K562 (cell line): ENCODE measurements at regions not wholly inside any gene's neighbourhood (a gene's known extent, or its start where the extent isn't known, plus 50 kb on each side); places are given as distances from the start of the nearest gene placed in this dataset.

Source experiments
- ATAC-seq: fragments of 200-7000 bp; cut with Tn5 transposase; 3 replicates; pipeline ENCODE4 v1.9.1; 2020; ENCODE audit warnings: moderate library complexity
- BruUV-seq: library from RNA; stranded (reverse); fragments of 400-500 nt; replicated peaks from 2 replicates; lab custom pipeline; 2021; lab: Mats Ljungman, UMichigan
- CTCF ChIA-PET: fragments of 300-600 bp; formaldehyde crosslinking; extraction: SDS; loops from one replicate; lab custom pipeline; 2021; ENCODE audit warnings: low intra/inter-chr PET ratio; lab: Yijun Ruan, JAX
- POLR2A ChIA-PET: fragments of 300-600, 350-650 bp; sonication (Branson Sonifier 250); formaldehyde crosslinking; extraction: SDS; loops from one replicate; lab custom pipeline; 2021; ENCODE audit warnings: antibody characterized with exemption, inconsistent platforms; lab: Yijun Ruan, JAX
- DNase-seq, 4 experiments: peaks; one replicate each; pipeline versions ENCODE4 v3.0.0 to v3.0.0-alpha.2; 2011 to 2018; ENCODE audit warnings: low spot score in 3 of 4, mixed read lengths in 3 of 4; ENCODE audit errors: extremely low read depth in 1 of 4
- FAIRE-seq: peaks from 2 replicates; lab custom pipeline; 2011; peaks lifted over from hg19 to GRCh38; lab: Jason Lieb, UNC
- H2AFZ ChIP-seq: 2 replicates; pipeline ENCODE4 v1.6.0; 2011; ENCODE audit warnings: low read depth, low read length, control low read depth, inconsistent platforms
- H3K27ac ChIP-seq: fragments of 200-600 bp; 3 replicates; pipeline ENCODE4 v1.8.0; 2011; ENCODE audit warnings: low read depth, mild to moderate bottlenecking, control low read depth, inconsistent platforms, low read length, moderate library complexity, mixed read lengths; ENCODE audit errors: extremely low read depth
- H3K27me3 ChIP-seq, 2 experiments: fragments of 300-600 bp in 1 of 2; 2 replicates in 1 of 2; 3 replicates in 1 of 2; pipeline versions ENCODE4 v1.6.0 to v1.8.0; 2011; ENCODE audit warnings: inconsistent platforms in 2 of 2, low read length in 2 of 2, mild to moderate bottlenecking in 1 of 2, mixed read lengths in 1 of 2, moderate library complexity in 1 of 2; ENCODE audit not compliant: control insufficient read depth in 2 of 2, insufficient read depth in 2 of 2
- H3K36me3 ChIP-seq: fragments of 300-600 bp; 3 replicates; pipeline ENCODE4 v1.8.0; 2011; ENCODE audit warnings: mild to moderate bottlenecking, low read length, inconsistent platforms; ENCODE audit not compliant: control insufficient read depth, insufficient read depth
- H3K4me1 ChIP-seq, 2 experiments: fragments of 200-600 bp in 1 of 2; replicated peaks in 1 of 2; 2 replicates in 1 of 2; 3 replicates in 1 of 2; pipeline versions ENCODE4 v1.5.1 to v1.8.0; 2011; ENCODE audit warnings: inconsistent platforms in 2 of 2, low read length in 2 of 2, mild to moderate bottlenecking in 1 of 2, mixed read lengths in 1 of 2, moderate library complexity in 1 of 2; ENCODE audit not compliant: control insufficient read depth in 2 of 2, insufficient read depth in 2 of 2
- H3K4me2 ChIP-seq: 2 replicates; pipeline ENCODE4 v1.6.1; 2011; ENCODE audit warnings: low read length, control low read depth, inconsistent platforms, mixed read lengths; ENCODE audit not compliant: insufficient read depth
- H3K4me3 ChIP-seq: fragments of 200-600 bp; sonication (generic), shearing (Covaris generic); 2 replicates; pipeline ENCODE4 v1.5.1; 2016; ENCODE audit warnings: control low read depth, inconsistent platforms
- H3K79me2 ChIP-seq: fragments of 200-600 bp; 3 replicates; pipeline ENCODE4 v1.8.0; 2011; ENCODE audit warnings: low read length, inconsistent platforms; ENCODE audit not compliant: control insufficient read depth, insufficient read depth
- H3K9ac ChIP-seq, 2 experiments: 2 replicates each; pipeline versions ENCODE4 v1.6.0 to v1.6.1; 2011; ENCODE audit warnings: low read depth in 2 of 2, low read length in 2 of 2, control low read depth in 1 of 2, inconsistent platforms in 1 of 2, mild to moderate bottlenecking in 1 of 2, mixed read lengths in 1 of 2; ENCODE audit not compliant: insufficient read depth in 1 of 2
- H3K9me1 ChIP-seq: one replicate; pipeline ENCODE4 v1.6.0; 2011; ENCODE audit warnings: inconsistent platforms, mild to moderate bottlenecking, low read length, moderate library complexity; ENCODE audit not compliant: control insufficient read depth, insufficient read depth
- H3K9me3 ChIP-seq: replicated peaks from 2 replicates; pipeline ENCODE4 v1.5.1; 2011; ENCODE audit warnings: low read depth, low read length, inconsistent platforms; ENCODE audit not compliant: control insufficient read depth, insufficient read depth
- H4K20me1 ChIP-seq: replicated peaks from 2 replicates; pipeline ENCODE4 v1.6.1; 2011; ENCODE audit warnings: low read length, inconsistent platforms, mixed read lengths; ENCODE audit not compliant: control insufficient read depth, insufficient read depth
- CSDE1 ChIP-seq, 2 experiments: fragments of 450-650 bp; IDR thresholded peaks; 2 replicates each; pipeline ENCODE4 v1.6.1; 2016; ENCODE audit warnings: mild to moderate bottlenecking in 1 of 2
- FOXJ2 ChIP-seq: fragments of 200-800 bp; sonication (Bioruptor generic); IDR thresholded peaks from 2 replicates; pipeline ENCODE4 v1.6.1; 2016; ENCODE audit warnings: missing genetic modification characterization, missing compliant biosample characterization
- KLF1 ChIP-seq: fragments of 450-650 bp; IDR thresholded peaks from 2 replicates; pipeline ENCODE4 v1.6.1; 2016; ENCODE audit warnings: missing genetic modification characterization, missing compliant biosample characterization
- RNF219 ChIP-seq: fragments of 250-450 bp; sonication (Bioruptor Pico); IDR thresholded peaks from 2 replicates; pipeline ENCODE4 v1.5.0; 2022; ENCODE audit warnings: mild to moderate bottlenecking
- SMAD1 ChIP-seq: fragments of 150-350 bp; IDR thresholded peaks from 2 replicates; pipeline ENCODE4 v1.6.1; 2014; ENCODE audit warnings: low read length, low read depth; ENCODE audit not compliant: partially characterized antibody
- SMC3 ChIP-seq: conservative IDR thresholded peaks from 2 replicates; pipeline ENCODE4 v1.6.1; 2011; ENCODE audit warnings: low read depth, low read length, improper control_type of control experiment; ENCODE audit not compliant: insufficient read depth
- TFAP4 ChIP-seq: sonication (generic); formaldehyde crosslinking; IDR thresholded peaks from 2 replicates; pipeline ENCODE4 v1.8.0; 2022; ENCODE audit warnings: missing genetic modification reagents, mild to moderate bottlenecking, moderate library complexity, borderline replicate concordance
- ZBTB1 ChIP-seq: sonication (generic); formaldehyde crosslinking; IDR thresholded peaks from 2 replicates; pipeline ENCODE4 v1.8.1; 2023; ENCODE audit warnings: missing genetic modification reagents, low read depth, mild to moderate bottlenecking, borderline replicate concordance
- ZBTB49 ChIP-seq: sonication (generic); formaldehyde crosslinking; IDR thresholded peaks from 2 replicates; pipeline ENCODE4 v1.8.0; 2022; ENCODE audit warnings: missing genetic modification reagents, mild to moderate bottlenecking, borderline replicate concordance
- WGBS: fragments of 100-300 bp; shearing (Covaris generic); methylation state at CpG from one replicate; pipeline ENCODE4 v1.1.6; 2016; ENCODE audit warnings: low coverage, mixed read lengths; ENCODE audit not compliant: insufficient coverage; ENCODE audit errors: missing lambda C conversion rate; 5-methylcytosine and 5-hydroxymethylcytosine counted together
- in situ Hi-C: fragments of 300-500 bp; cut with MboI; formaldehyde crosslinking; loops from 4 replicates; pipeline ENCODE4 v1.15.0; 2018; ENCODE audit warnings: inconsistent platforms, mixed read lengths
- intact Hi-C: fragments of 100-400 bp; cut with micrococcal nuclease; formaldehyde crosslinking; loops from 2 replicates; pipeline ENCODE4 v1.14.2; 2022

GRCh38 chr1:232863544-232864275, 58.5 kb downstream of the MAP10 start:
- Histone ChIP-seq H3K27me3 (peaks cover 3 to 9% of the 10 kb centered on the region in 2 experiments; a peak in 3 of 5 replicates), H3K79me2 (no peaks in the 10 kb centered on the region), H3K4me1 (no peaks in the 10 kb centered on the region), H3K9me3 (no peaks in the 10 kb centered on the region), H3K4me2 (no peak overlapping the region), H4K20me1 (no peaks in the 10 kb centered on the region), H3K36me3 (no peaks in the 10 kb centered on the region), H3K27ac (no peak overlapping the region), H3K4me3 (no peak overlapping the region), H3K9me1 (no peaks in the 10 kb centered on the region), H3K9ac (no peak overlapping the region), H2AFZ (no peak overlapping the region)
- DNase-seq (no peak), FAIRE-seq (no peak), ATAC-seq (no peak)
- WGBS = 2% methylated on average over 10 of the region's 10 CpGs
- intact Hi-C loops = no loop called here
- in situ Hi-C loops = no loop called here
- BruUV-seq = no TSS peak
- CTCF ChIA-PET = no interaction called here
- POLR2A ChIA-PET = interaction anchor here (1.4 kb wide), 1 partner anchor 9 kb away, joined by 3 read pairs; no protein-coding TSS in a partner anchor
- TF ChIP-seq ZBTB49 = no peak
- no peak for TF ChIP-seq RNF219 (CRISPR knock-in tag)
- no peak for TF ChIP-seq SMC3
- no peak for TF ChIP-seq KLF1 (tag)
- TF ChIP-seq ZBTB1 = no peak
- TF ChIP-seq TFAP4 (CRISPR knock-in tag) = no peak
- TF ChIP-seq FOXJ2 (tag) = no peak
- TF ChIP-seq SMAD1 = no peak
- no peak for TF ChIP-seq CSDE1 (IDR thresholded peaks at IDR 0.05)
